ENCODE measurements at regions not wholly inside any gene's neighbourhood (a gene's known extent, or its start where the extent isn't known, plus 50 kb on each side); places are given as distances from the start of the nearest gene placed in this dataset.
"Not testable (repeated sequence)": the region's sequence is repeated elsewhere in the genome, so short reads cannot be mapped to it uniquely, and the experiment has no call there.

DNA sequence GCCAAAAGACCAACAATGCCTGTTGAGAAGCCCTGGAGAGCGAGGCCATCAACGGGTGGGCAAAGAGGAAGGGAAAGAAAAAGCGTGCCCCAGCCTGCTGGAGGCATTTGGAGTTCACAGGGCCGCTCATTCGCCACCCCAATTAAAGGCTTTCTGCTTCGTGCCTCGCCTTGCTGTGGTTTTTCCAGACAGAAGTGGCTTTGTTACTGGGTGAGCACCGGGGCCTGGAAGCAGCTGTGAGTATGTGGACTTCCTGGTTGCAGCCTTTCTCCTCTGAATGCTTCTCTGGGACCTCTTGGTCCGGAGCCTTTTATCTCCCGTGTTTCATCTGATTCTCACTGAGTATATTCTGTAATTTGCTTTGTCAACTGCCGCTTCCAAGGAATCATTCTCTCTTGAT lies 118.1 kb upstream of the EGR2 start:
- Mint-ChIP-seq H3K4me3 (no peak overlapping the region), H3K4me1 (no peaks in the 10 kb centered on the region), H3K27ac (no peak overlapping the region), H3K27me3 (peaks cover 13% of the 10 kb centered on the region), H3K9me3 (no peaks in the 10 kb centered on the region), H3K36me3 (no peaks in the 10 kb centered on the region)
- CTCF ChIA-PET = no interaction called here
- no peak for DNase-seq

DNA sequence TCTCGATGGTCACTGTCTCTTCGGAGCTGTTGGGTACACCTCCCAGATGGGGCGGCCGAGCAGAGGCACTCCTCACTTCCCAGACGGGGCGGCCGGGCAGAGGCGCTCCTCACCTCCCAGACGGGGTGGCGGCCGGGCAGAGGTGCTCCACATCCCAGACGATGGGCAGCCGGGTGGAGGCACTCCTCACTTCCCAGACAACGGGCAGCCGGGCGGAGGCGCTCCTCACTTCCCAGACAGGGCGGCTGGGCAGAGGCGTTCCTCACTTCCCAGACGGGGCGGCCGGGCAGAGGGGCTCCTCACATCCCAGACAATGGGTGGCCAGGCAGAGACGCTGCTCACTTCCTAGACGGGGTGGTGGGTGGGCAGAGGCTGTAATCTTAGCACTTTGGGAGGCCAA lies 112.6 kb upstream of the EGR2 start:
- CTCF ChIA-PET, H3K36me3 Mint-ChIP-seq, H3K27ac Mint-ChIP-seq, DNase-seq, H3K9me3 Mint-ChIP-seq, H3K4me1 Mint-ChIP-seq, H3K27me3 Mint-ChIP-seq, H3K4me3 Mint-ChIP-seq: not testable (repeated sequence)

DNA sequence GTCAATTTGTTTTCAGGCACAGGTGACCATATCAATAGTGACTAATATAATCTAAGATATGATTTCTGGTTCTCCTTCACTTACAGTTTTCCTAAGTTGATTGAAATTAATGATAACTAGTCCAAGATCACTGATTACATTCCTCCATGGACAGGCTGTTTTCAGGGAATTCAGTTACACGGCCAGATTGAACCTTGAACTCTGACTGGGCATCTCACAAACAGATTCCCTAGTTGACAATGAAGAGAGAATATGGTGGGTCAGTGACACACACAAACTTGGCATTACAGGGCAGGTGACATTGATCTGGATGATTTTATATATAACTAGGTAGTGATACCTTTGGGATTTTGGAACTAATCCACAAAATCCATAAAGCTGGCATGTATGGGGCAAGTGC lies 110.2 kb upstream of the EGR2 start:
- no peaks in the 10 kb centered on the region for H3K9me3 Mint-ChIP-seq
- H3K4me3 Mint-ChIP-seq = no peak overlapping the region
- H3K27me3 Mint-ChIP-seq = peaks cover 4% of the 10 kb centered on the region
- no peak overlapping the region for H3K27ac Mint-ChIP-seq
- no peaks in the 10 kb centered on the region for H3K4me1 Mint-ChIP-seq
- H3K36me3 Mint-ChIP-seq = no peaks in the 10 kb centered on the region
- CTCF ChIA-PET = no interaction called here
- no peak for DNase-seq

DNA sequence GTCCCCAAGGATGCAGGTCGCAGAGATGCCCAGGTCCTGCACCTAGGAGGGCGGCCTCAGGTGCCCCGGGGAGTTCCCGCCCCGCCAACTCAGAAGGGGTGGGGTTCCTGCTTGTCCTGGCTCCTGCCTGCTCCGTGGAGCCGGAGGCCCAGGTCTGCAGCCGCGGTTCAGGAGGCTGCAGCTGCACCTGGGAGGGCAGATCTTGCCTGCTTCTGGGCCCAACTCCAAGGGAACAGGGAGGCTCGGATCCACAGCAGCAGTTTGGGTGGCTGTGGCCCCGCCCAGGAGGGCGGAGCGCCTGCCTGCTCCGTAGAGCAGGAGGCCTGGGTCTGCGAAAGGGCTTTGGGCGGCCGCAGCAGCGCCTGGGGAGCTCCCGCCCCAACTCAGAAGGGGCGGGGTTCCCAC lies 108.2 kb upstream of the EGR2 start:
- Mint-ChIP-seq H3K9me3 (no peaks in the 10 kb centered on the region), H3K4me1 (no peaks in the 10 kb centered on the region), H3K27ac (no peak overlapping the region), H3K36me3 (no peaks in the 10 kb centered on the region), H3K4me3 (no peak overlapping the region), H3K27me3 (peaks cover 4% of the 10 kb centered on the region)
- CTCF ChIA-PET = no interaction called here
- DNase-seq = no peak

DNA sequence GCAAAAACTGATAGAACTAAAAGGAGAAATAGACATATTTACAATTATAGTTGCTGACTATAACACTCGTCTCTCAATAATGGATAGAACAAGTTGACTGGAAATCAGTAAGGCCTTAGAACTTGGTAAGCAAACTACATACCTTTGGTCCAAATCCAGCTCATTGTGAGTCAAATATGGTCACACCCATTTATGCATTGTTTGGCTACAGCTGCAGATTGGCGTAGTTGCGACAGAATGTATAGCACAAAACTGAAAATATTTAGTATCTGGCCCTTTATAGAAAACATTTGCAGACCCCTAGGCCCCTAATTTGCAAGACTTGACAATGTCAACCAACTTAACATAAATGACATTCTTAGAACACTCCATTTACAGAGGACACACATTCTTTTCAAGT lies 103.6 kb upstream of the EGR2 start:
- Mint-ChIP-seq H3K4me1 (no peaks in the 10 kb centered on the region), H3K4me3 (no peak overlapping the region), H3K36me3 (no peaks in the 10 kb centered on the region), H3K9me3 (no peaks in the 10 kb centered on the region), H3K27me3 (no peaks in the 10 kb centered on the region), H3K27ac (no peak overlapping the region)
- no peak for DNase-seq
- CTCF ChIA-PET = no interaction called here

DNA sequence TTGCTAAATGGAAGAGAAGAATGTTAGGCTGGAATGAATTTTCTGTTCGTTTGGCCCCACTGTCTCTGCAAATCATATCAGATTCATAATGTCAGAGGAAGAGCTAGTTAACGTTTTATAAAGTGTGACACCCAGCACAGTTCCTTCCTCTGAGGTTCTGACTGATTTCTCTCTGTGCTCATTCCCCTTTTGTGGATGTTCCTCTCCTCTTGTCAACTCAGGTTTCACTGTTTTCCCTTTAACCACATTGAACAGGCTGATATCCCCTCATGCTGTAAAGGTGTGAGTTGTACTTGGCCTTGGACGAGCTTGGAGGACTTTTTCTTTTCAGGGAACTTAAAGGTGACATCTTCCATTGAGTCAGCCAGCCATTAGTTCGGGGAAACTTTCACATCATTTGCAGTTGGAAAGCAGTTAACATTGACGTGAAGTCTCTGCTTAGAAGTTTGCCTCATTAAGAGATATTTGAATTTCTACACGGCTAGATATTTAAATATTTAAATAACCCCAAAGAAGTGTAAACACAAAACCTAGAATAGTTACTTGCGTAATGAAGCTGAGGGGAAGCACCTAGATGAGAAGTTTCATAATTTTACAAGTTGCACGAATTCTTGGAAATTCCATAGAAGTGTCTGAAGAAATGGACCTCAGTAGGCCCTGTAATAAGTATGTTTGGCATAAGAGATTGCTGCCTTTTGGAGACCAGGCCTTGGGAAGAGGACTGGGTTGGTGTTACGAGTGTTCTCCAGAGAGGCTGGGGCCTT lies 101.5 kb upstream of the EGR2 start:
- no peak for DNase-seq
- H3K4me1 Mint-ChIP-seq = no peaks in the 10 kb centered on the region
- H3K27me3 Mint-ChIP-seq = no peaks in the 10 kb centered on the region
- H3K9me3 Mint-ChIP-seq = no peaks in the 10 kb centered on the region
- H3K36me3 Mint-ChIP-seq = no peaks in the 10 kb centered on the region
- H3K4me3 Mint-ChIP-seq = no peak overlapping the region
- CTCF ChIA-PET = no interaction called here
- no peak overlapping the region for H3K27ac Mint-ChIP-seq

DNA sequence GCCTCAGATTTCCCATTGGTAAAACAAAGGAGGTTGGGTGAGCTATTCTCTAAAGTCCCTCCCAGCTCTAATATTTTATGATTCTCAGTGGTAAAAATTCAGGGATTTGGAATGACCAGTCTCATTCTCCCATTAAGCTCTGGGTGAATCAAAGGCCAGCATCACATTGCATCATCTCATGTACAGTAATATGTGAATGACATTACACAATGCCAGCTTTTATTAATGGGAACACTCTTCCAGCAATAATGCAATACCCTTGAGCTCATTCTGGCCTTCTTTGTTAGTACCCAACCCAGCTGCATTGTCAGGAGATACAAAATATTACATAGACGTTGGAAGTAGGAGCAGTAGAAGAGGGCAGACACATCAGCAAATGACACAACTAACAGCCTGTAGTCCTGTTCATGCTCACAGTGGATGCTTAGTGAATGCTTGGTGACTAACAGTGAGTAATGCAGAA lies 100.0 kb upstream of the EGR2 start:
- no peak for DNase-seq
- H3K27ac Mint-ChIP-seq = no peak overlapping the region
- H3K27me3 Mint-ChIP-seq = peaks cover 10% of the 10 kb centered on the region
- CTCF ChIA-PET = interaction anchor here (1.1 to 1.4 kb wide), 2 partner anchors 24 to 305 kb away, joined by 3 to 4 read pairs; no protein-coding TSS in a partner anchor
- H3K36me3 Mint-ChIP-seq = no peaks in the 10 kb centered on the region
- no peaks in the 10 kb centered on the region for H3K4me1 Mint-ChIP-seq
- H3K9me3 Mint-ChIP-seq = no peaks in the 10 kb centered on the region
- no peak overlapping the region for H3K4me3 Mint-ChIP-seq

DNA sequence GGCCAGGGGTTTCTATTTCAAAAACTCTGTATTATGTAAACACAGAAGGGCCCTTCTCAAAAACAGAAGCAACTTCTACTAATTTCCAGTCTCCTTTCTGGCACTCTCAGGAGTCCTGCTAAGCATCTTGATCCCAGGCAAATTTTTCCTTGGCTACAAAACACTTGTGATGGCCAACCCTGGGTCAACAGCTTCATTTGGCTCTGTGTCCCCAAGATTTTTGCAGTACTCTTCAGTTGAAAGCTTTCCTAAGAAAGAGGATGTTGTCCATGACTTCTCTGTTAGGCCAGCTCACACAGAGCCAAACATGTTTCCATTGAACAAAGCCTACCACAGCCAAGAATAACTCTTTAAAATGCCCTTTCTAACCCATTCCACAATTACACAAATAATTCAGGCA lies 99.0 kb upstream of the EGR2 start:
- no peak overlapping the region for H3K27ac Mint-ChIP-seq
- no peak overlapping the region for H3K4me3 Mint-ChIP-seq
- no peaks in the 10 kb centered on the region for H3K9me3 Mint-ChIP-seq
- no peaks in the 10 kb centered on the region for H3K4me1 Mint-ChIP-seq
- DNase-seq = no peak
- H3K27me3 Mint-ChIP-seq = peaks cover 12% of the 10 kb centered on the region
- CTCF ChIA-PET = interaction anchor here (1.1 to 1.4 kb wide), 2 partner anchors 25 to 304 kb away, joined by 3 to 4 read pairs; no protein-coding TSS in a partner anchor
- H3K36me3 Mint-ChIP-seq = no peaks in the 10 kb centered on the region

DNA sequence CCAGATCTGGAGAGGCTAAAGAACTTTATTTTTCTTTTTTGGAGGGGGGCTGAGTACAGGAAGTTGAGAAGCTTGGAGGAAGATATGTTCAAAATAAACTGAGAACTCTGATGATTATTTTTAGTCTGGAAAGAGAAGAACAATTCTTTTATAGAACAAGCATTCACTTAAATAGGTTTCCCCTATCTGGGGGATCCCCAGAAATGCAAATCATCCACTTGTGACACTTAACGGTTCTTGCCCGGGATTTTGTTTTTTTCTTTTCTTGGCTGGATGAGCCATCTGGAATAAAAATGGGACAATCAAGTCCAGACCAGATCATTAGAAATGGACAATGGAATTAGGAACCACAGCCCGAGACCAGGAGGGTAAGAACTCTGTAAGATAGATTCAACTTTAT lies 95.9 kb upstream of the EGR2 start:
- Mint-ChIP-seq H3K27ac (no peak overlapping the region), H3K36me3 (no peaks in the 10 kb centered on the region), H3K4me3 (no peak overlapping the region), H3K4me1 (no peaks in the 10 kb centered on the region), H3K27me3 (peaks cover 12% of the 10 kb centered on the region), H3K9me3 (no peaks in the 10 kb centered on the region)
- no peak for DNase-seq
- CTCF ChIA-PET = no interaction called here

DNA sequence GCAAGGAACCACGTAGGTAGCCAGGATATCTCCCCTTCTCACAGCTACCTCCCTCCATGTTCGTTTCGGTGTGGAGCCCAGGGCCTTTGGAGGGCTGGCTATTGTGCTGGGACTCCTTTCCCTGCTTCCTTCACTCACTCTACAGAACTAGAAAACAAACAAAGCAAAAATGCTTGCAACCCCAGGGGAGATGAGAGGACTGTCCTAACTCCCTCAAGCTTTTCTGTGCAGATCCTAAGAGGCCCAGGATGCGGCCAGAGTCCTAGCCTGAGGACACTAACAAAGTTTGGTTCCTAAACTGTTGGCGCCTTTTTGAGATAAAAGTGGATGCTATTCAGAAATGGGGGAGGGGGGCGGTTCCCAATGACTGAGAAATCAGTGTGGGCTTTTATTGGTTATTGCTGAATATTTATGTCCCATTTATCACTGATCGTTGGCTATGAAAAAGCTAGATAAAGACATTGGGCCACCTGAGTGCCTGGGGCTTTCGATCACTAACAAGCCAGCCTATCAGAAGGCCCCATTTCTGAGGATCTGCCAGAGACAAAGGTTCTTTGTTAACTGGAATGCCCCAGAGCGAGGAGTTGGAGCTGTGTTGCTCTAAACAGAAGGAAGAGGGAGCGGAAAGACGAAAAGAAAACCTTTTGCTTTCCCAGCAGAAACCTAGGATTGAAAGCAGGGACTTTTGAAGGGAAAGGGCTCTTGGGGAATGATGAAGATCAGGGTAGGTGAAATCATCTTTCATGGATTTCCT lies 95.2 kb upstream of the EGR2 start:
- Mint-ChIP-seq H3K27ac (no peak overlapping the region), H3K4me1 (no peaks in the 10 kb centered on the region), H3K4me3 (no peak overlapping the region), H3K36me3 (no peaks in the 10 kb centered on the region), H3K27me3 (peaks cover 12% of the 10 kb centered on the region), H3K9me3 (no peaks in the 10 kb centered on the region)
- CTCF ChIA-PET = no interaction called here
- no peak for DNase-seq

DNA sequence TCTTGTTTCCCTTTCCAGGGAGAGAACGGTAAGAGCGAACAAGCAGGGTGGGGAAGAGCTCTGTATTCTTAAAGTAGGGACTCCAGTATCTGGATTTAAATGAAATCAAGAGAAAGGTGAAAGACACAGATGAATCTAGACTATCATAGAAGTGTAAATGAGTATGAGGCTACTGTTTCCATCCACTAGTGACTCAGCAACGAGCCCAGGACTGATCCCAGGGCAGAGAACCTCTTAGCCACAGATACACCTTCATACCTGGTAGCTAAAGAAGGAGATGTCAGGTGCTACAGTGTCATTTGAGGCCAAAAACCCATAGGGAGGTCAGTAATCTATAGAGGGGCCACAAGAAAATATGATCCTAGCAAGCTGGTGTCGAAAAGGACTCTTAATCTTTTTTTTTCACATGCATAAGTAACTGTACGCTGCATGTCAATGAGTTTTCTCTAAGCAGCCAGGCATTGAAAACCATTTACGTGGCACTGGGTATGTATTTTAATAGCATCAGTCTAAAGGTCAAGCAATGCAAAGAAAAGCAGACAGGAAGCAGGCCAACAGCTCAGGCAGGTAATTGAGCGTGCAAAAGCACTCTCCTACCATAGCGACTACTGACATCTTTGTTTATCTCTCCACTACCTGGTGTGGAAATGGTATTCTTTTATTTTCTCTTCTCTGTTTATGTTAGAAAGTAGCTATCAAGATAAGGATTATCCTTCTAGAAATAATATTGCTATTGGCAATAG lies 91.5 kb upstream of the EGR2 start:
- no peak overlapping the region for H3K27ac Mint-ChIP-seq
- no peaks in the 10 kb centered on the region for H3K4me1 Mint-ChIP-seq
- no peaks in the 10 kb centered on the region for H3K9me3 Mint-ChIP-seq
- H3K27me3 Mint-ChIP-seq = peaks cover 16% of the 10 kb centered on the region
- H3K36me3 Mint-ChIP-seq = no peaks in the 10 kb centered on the region
- H3K4me3 Mint-ChIP-seq = no peak overlapping the region
- no peak for DNase-seq
- CTCF ChIA-PET = no interaction called here

DNA sequence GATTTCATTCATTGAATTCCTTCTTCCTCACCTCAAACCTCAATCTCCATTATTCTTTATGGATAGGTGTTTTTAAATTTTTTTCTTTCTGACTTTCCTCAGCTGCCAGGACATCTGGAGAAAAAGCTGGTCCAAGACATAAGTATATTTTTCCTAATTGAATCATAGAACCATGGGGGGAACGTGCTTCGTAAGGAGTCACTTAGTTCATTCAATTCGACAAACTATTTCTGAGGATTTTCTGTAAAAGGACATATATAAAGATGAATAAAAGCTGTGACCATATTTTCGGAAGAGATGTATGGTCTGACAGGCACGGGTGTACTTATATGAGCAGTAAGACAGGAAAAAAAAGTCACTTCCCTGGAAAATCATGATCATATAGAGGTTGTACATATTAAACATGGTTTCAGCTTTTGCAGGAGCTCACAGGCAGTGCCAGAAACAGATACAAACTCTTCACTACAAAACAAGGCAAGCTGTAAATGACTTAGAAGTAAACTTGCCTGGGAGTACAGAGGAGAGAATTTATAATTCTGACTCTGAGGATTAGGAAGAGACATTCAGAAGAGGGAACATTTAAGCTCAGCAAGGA lies 88.2 kb upstream of the EGR2 start:
- no peak for DNase-seq
- Mint-ChIP-seq H3K27me3 (peaks cover 8% of the 10 kb centered on the region), H3K4me1 (no peaks in the 10 kb centered on the region), H3K4me3 (no peak overlapping the region), H3K9me3 (no peaks in the 10 kb centered on the region), H3K36me3 (no peaks in the 10 kb centered on the region), H3K27ac (no peak overlapping the region)
- CTCF ChIA-PET = no interaction called here

DNA sequence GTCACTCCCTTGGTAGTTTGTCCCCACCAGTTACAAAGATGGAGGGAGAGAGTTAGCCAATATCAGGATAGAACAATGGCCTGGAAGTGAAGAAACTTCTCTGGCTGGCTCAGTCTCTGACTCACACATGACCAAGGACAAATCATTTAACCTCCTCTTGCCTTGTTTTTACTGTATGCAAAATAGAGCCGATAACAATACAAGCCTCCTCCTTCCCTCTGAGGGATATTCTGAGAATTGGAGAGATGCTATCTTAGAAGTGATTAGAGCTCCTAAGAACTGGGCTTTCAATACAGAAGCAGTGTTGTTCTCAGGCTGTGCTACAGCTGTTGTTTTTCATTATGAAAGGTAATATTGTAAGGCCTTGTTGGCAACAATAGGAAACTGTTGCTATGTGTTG lies 87.7 kb upstream of the EGR2 start:
- Mint-ChIP-seq H3K4me3 (no peak overlapping the region), H3K36me3 (no peaks in the 10 kb centered on the region), H3K27ac (no peak overlapping the region), H3K9me3 (no peaks in the 10 kb centered on the region), H3K27me3 (peaks cover 8% of the 10 kb centered on the region), H3K4me1 (no peaks in the 10 kb centered on the region)
- CTCF ChIA-PET = interaction anchor here (0.6 kb wide), 1 partner anchor 403 kb away, joined by 4 read pairs; no protein-coding TSS in a partner anchor
- DNase-seq = no peak

DNA sequence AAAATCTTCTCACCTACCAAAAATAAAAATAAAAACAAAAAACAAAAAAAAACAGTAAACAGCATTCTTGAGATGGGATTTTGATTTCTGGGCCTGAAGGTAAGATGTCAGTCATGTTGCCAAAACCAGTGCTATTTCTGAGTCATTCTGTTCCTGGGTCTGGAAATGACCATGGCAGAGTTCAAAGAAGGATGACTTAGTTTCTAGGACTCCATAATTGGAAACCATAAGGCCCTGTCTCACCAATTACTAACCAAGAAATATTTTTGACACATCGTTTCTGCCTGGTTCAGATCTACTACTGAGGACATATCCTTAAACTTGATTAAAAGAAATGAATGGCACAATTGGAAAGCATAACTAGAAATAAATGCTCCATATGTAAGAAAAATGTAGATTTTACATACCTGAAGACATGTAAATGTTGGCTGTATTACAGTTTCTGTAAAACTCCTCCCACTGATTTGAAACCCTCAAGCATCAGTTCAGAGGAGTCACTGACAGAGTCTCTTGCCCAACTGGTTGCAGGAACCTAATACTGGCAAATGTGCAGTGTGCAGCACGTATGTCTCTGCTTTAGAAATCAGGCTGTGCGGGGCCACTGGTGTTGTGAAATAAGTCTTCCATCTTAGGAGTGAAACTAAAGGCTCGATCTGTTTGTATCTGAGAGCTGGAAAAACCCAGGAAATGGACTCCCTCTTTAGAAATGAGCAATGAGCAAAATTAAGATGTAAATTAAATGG lies 84.8 kb upstream of the EGR2 start:
- no peak overlapping the region for H3K4me3 Mint-ChIP-seq
- no peak overlapping the region for H3K27ac Mint-ChIP-seq
- peaks cover 8% of the 10 kb centered on the region for H3K27me3 Mint-ChIP-seq
- CTCF ChIA-PET = no interaction called here
- no peaks in the 10 kb centered on the region for H3K36me3 Mint-ChIP-seq
- no peak for DNase-seq
- H3K9me3 Mint-ChIP-seq = no peaks in the 10 kb centered on the region
- H3K4me1 Mint-ChIP-seq = no peaks in the 10 kb centered on the region
